Liver (tissue), 8 donors: ENCODE measurements at regions not wholly inside any gene's neighbourhood (a gene's known extent, or its start where the extent isn't known, plus 50 kb on each side); places are given as distances from the start of the nearest gene placed in this dataset.

Experiments used
- DNase-seq: peaks from one replicate; pipeline ENCODE4 v3.0.0-alpha.2; 2017; ENCODE audit warnings: low spot score
- H3K27ac ChIP-seq, 2 donors: one replicate each; pipeline ENCODE4 v1.7.0; 2013; ENCODE audit warnings: inconsistent platforms in 2 of 2, low read length in 2 of 2, control low read depth in 1 of 2, low read depth in 1 of 2, mild to moderate bottlenecking in 1 of 2
- H3K27me3 ChIP-seq, 4 donors: one replicate each; pipeline versions ENCODE4 v1.6.1 to v1.7.0; 2013; ENCODE audit warnings: low read length in 3 of 4, inconsistent platforms in 1 of 4, mild to moderate bottlenecking in 1 of 4, moderate library complexity in 1 of 4; ENCODE audit not compliant: control insufficient read depth in 4 of 4, insufficient read depth in 4 of 4
- H3K36me3 ChIP-seq, 4 donors: one replicate each; pipeline versions ENCODE4 v1.6.1 to v1.7.0; 2013; ENCODE audit warnings: low read length in 3 of 4, mild to moderate bottlenecking in 3 of 4, low read depth in 1 of 4, moderate library complexity in 1 of 4; ENCODE audit not compliant: control insufficient read depth in 4 of 4, insufficient read depth in 3 of 4
- H3K4me1 ChIP-seq, 4 donors: one replicate each; pipeline versions ENCODE4 v1.6.1 to v1.7.0; 2013; ENCODE audit warnings: low read length in 3 of 4, mild to moderate bottlenecking in 3 of 4, moderate library complexity in 1 of 4; ENCODE audit not compliant: control insufficient read depth in 4 of 4, insufficient read depth in 4 of 4
- H3K4me3 ChIP-seq, 3 donors: one replicate each; pipeline versions ENCODE4 v1.6.1 to v1.7.0; 2013; ENCODE audit warnings: low read length in 3 of 3, control low read depth in 1 of 3, low read depth in 1 of 3, mild to moderate bottlenecking in 1 of 3
- H3K9ac ChIP-seq, 2 donors: one replicate each; pipeline ENCODE4 v1.7.0; 2013; ENCODE audit warnings: low read length in 2 of 2, mild to moderate bottlenecking in 2 of 2, moderate library complexity in 2 of 2, control low read depth in 1 of 2, low read depth in 1 of 2
- H3K9me3 ChIP-seq, 4 donors: one replicate each; pipeline versions ENCODE4 v1.6.1 to v1.7.0; 2013; ENCODE audit warnings: low read length in 3 of 4; ENCODE audit not compliant: control insufficient read depth in 4 of 4
- ATF3 ChIP-seq: IDR thresholded peaks from 2 replicates; pipeline ENCODE4 v1.6.1; 2016; ENCODE audit warnings: antibody characterized with exemption
- CTCF ChIP-seq: fragments of 150-350 bp; IDR thresholded peaks from 2 replicates; pipeline ENCODE4 v1.5.1; 2017; ENCODE audit warnings: improper control_type of control experiment, low read depth, low read length; ENCODE audit not compliant: missing input control
- EGR1 ChIP-seq, 2 donors: IDR thresholded peaks; 2 replicates each; pipeline ENCODE4 v1.6.1; 2016 to 2018; ENCODE audit warnings: antibody characterized with exemption in 2 of 2, low read depth in 2 of 2
- FOXA1 ChIP-seq: IDR thresholded peaks from 2 replicates; pipeline ENCODE4 v1.6.1; 2016; ENCODE audit warnings: antibody characterized with exemption
- FOXA2 ChIP-seq: IDR thresholded peaks from 2 replicates; pipeline ENCODE4 v1.6.1; 2016; ENCODE audit warnings: antibody characterized with exemption
- GABPA ChIP-seq, 2 donors: IDR thresholded peaks in 1 of 2; conservative IDR thresholded peaks in 1 of 2; 2 replicates each; pipeline ENCODE4 v1.6.1; 2016; ENCODE audit warnings: antibody characterized with exemption in 2 of 2, mild to moderate bottlenecking in 1 of 2, moderate library complexity in 1 of 2
- HNF4A ChIP-seq, 2 donors: conservative IDR thresholded peaks; 2 replicates each; pipeline ENCODE4 v1.6.1; 2016; ENCODE audit warnings: antibody characterized with exemption in 2 of 2, mild to moderate bottlenecking in 2 of 2
- HNF4G ChIP-seq: IDR thresholded peaks from 2 replicates; pipeline ENCODE4 v1.6.1; 2016; ENCODE audit warnings: antibody characterized with exemption
- JUND ChIP-seq, 2 donors: IDR thresholded peaks; 2 replicates each; pipeline ENCODE4 v1.6.1; 2016; ENCODE audit warnings: antibody characterized with exemption in 2 of 2
- MAX ChIP-seq: IDR thresholded peaks from 2 replicates; pipeline ENCODE4 v1.6.1; 2016; ENCODE audit warnings: antibody characterized with exemption
- NR2F2 ChIP-seq: IDR thresholded peaks from 2 replicates; pipeline ENCODE4 v1.6.1; 2016; ENCODE audit warnings: antibody characterized with exemption
- RAD21 ChIP-seq, 2 donors: IDR thresholded peaks; 2 replicates each; pipeline ENCODE4 v1.6.1; 2016; ENCODE audit warnings: antibody characterized with exemption in 2 of 2, mild to moderate bottlenecking in 2 of 2
- REST ChIP-seq: IDR thresholded peaks from 2 replicates; pipeline ENCODE4 v1.6.1; 2016; ENCODE audit warnings: antibody characterized with exemption, mild to moderate bottlenecking
- RXRA ChIP-seq, 2 donors: IDR thresholded peaks; 2 replicates each; pipeline ENCODE4 v1.6.1; 2017 to 2018; ENCODE audit warnings: antibody characterized with exemption in 2 of 2, mild to moderate bottlenecking in 1 of 2
- SP1 ChIP-seq: IDR thresholded peaks from 2 replicates; pipeline ENCODE4 v1.6.1; 2018; ENCODE audit warnings: antibody characterized with exemption, mild to moderate bottlenecking
- TAF1 ChIP-seq: conservative IDR thresholded peaks from 2 replicates; pipeline ENCODE4 v1.6.1; 2016; ENCODE audit warnings: antibody characterized with exemption, mild to moderate bottlenecking
- YY1 ChIP-seq: IDR thresholded peaks from 2 replicates; pipeline ENCODE4 v1.6.1; 2016; ENCODE audit warnings: antibody characterized with exemption, mild to moderate bottlenecking
- WGBS: extraction: QIAGEN DNeasy Blood & Tissue Kit; methylation state at CpG from one replicate; pipeline ENCODE4 v1.1.7; 2013; 5-methylcytosine and 5-hydroxymethylcytosine counted together
- donor health status: healthy.
- donor health status: healthy.
- donor health status: healthy.
- donor health status: healthy.
- donor health status: healthy.

- TF ChIP-seq GABPA (IDR thresholded peaks at IDR 0.05 in 1 of 2, conservative IDR thresholded peaks at IDR 0.05 in 1 of 2) = no peak
Measured at GRCh38 chr17:79150799-79151198, 76.2 kb downstream of the ENGASE start (continued).

DNA sequence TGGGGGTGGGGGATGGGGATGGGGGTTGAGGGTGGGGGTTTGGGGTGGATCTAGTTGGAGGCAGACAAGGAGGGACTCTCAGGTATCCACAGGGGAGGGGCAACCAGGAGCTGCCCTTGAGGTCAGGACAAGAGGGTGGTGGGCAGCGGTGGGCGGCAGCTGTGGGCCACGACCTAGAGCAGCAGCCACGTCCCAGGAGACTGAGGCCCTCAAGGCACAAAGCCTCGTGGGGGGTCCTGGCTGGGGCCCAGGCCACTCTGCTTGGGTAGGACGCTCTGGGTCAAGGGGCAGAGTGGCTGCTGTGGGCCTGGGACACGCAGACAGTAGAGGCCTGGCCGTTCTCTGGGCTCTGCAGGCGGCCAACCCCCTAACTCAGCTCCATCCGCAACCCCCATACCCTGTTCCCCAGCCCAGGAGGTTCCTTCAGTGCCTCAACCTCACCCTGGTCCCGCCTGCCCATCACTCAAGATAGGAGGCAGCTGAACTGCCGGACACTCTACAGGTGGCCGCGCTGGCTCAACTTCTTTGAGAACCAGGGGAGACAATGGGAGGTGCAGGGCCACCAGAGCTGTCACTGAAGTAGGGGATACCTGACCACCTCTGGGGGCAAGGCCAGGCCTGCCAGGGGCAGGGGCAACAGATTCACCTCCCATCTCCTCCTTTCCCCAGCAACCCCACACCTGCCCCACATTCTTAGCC, 75.6 kb downstream of the ENGASE start:
- no peak for DNase-seq
- Histone ChIP-seq H3K27me3 (peaks cover 0 to 4% (median 0%) of the 10 kb centered on the region in 4 donors), H3K4me1 (no peaks in the 10 kb centered on the region), H3K9ac (no peak overlapping the region), H3K27ac (no peak overlapping the region), H3K9me3 (no peaks in the 10 kb centered on the region), H3K4me3 (no peak overlapping the region), H3K36me3 (no peaks in the 10 kb centered on the region)
- 66% methylated on average over 14 of the region's 14 CpGs for WGBS
- TF ChIP-seq FOXA2 (no peak), TAF1 (no peak), MAX (no peak), SP1 (no peak), HNF4G (no peak), YY1 (no peak), REST (no peak), NR2F2 (no peak), RXRA (IDR thresholded peaks at IDR 0.05) (no peak), JUND (IDR thresholded peaks at IDR 0.05) (no peak), RAD21 (IDR thresholded peaks at IDR 0.05) (no peak), EGR1 (IDR thresholded peaks at IDR 0.05; ENCODE audit: low read depth in 2 of 2) (no peak), ATF3 (no peak), GABPA (IDR thresholded peaks at IDR 0.05 in 1 of 2, conservative IDR thresholded peaks at IDR 0.05 in 1 of 2) (no peak), HNF4A (conservative IDR thresholded peaks at IDR 0.05) (no peak), CTCF (no peak)

DNA sequence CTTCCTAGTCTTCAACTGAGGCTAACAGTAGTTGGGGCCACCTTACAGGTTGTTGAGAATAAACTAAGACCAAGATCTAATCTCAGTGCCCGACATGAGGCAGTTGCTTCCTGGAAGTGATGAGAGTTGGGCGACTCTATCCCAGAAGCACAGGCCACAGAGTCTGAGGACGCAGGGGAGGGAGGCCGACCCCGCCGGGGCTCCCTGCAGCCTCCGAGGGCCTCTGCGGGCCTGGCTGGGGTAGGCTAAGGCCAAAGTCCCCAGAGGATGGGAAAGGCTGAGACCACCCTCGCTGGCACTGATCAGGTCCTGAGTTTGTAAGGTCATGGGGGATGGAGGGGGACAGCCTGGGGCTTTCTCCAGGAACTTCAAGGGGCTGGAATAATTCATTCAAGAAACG, 74.0 kb downstream of the ENGASE start:
- no peaks in the 10 kb centered on the region for H3K9me3 ChIP-seq
- peaks cover 0 to 4% (median 0%) of the 10 kb centered on the region in 4 donors for H3K27me3 ChIP-seq
- no peaks in the 10 kb centered on the region for H3K36me3 ChIP-seq
- H3K4me1 ChIP-seq = no peaks in the 10 kb centered on the region
- no peak overlapping the region for H3K9ac ChIP-seq
- H3K4me3 ChIP-seq = no peak overlapping the region
- H3K27ac ChIP-seq = no peak overlapping the region
- no peak for DNase-seq
- 77% methylated on average over 10 of the region's 10 CpGs for WGBS
- no peak for TF ChIP-seq MAX
- no peak for TF ChIP-seq REST
- no peak for TF ChIP-seq GABPA (IDR thresholded peaks at IDR 0.05 in 1 of 2, conservative IDR thresholded peaks at IDR 0.05 in 1 of 2)
- TF ChIP-seq SP1 = no peak
- no peak for TF ChIP-seq RXRA (IDR thresholded peaks at IDR 0.05)
- TF ChIP-seq ATF3 = no peak
- TF ChIP-seq TAF1 = no peak
- no peak for TF ChIP-seq HNF4G
- TF ChIP-seq EGR1 (IDR thresholded peaks at IDR 0.05; ENCODE audit: low read depth in 2 of 2) = no peak
- no peak for TF ChIP-seq YY1
- TF ChIP-seq JUND (IDR thresholded peaks at IDR 0.05) = no peak
- no peak for TF ChIP-seq FOXA1
- no peak for TF ChIP-seq NR2F2
- TF ChIP-seq HNF4A (conservative IDR thresholded peaks at IDR 0.05) = no peak
